ENCODE measurements at regions not wholly inside any gene's neighbourhood (a gene's known extent, or its start where the extent isn't known, plus 50 kb on each side); places are given as distances from the start of the nearest gene placed in this dataset.

- H3K27me3 ChIP-seq = no peaks in the 10 kb centered on the region
Observed at GRCh38 chr3:110813541-110813940, 258.1 kb upstream of the NECTIN3 start.

GRCh38 chr3:110814170-110815007, 257.2 kb upstream of the NECTIN3 start:
- Histone ChIP-seq H3K27ac (no peak overlapping the region), H3K4me3 (no peak overlapping the region), H3K27me3 (no peaks in the 10 kb centered on the region), H3K4me1 (no peaks in the 10 kb centered on the region), H3K9me3 (no peaks in the 10 kb centered on the region), H3K36me3 (no peaks in the 10 kb centered on the region)
- ATAC-seq (ENCODE audit: low FRiP score in 2 of 2) (no peak), DNase-seq (no peak)
- 65 to 80% methylated on average over 5 of the region's 5 CpGs for WGBS, 2 donors
- TF ChIP-seq POLR2AphosphoS5 (IDR thresholded peaks at IDR 0.05) (no peak), POLR2A (IDR thresholded peaks at IDR 0.05) (no peak), EP300 (IDR thresholded peaks at IDR 0.05) (no peak), CTCF (IDR thresholded peaks at IDR 0.05) (no peak)

More at GRCh38 chr3:110813541-110813940, 258.1 kb upstream of the NECTIN3 start:
- WGBS, 2 donors = 71 to 91% methylated on average over 2 of the region's 2 CpGs
- TF ChIP-seq CTCF (IDR thresholded peaks at IDR 0.05) = no peak
- TF ChIP-seq POLR2AphosphoS5 (IDR thresholded peaks at IDR 0.05) = no peak
- TF ChIP-seq EP300 (IDR thresholded peaks at IDR 0.05) = no peak
- no peak for TF ChIP-seq POLR2A (IDR thresholded peaks at IDR 0.05)
- no peaks in the 10 kb centered on the region for H3K36me3 ChIP-seq
- ATAC-seq (ENCODE audit: low FRiP score in 2 of 2) (no peak), DNase-seq (no peak)
- no peaks in the 10 kb centered on the region for H3K4me1 ChIP-seq
- H3K9me3 ChIP-seq = no peaks in the 10 kb centered on the region
- H3K4me3 ChIP-seq = no peak overlapping the region
- H3K27ac ChIP-seq = no peak overlapping the region

DNA sequence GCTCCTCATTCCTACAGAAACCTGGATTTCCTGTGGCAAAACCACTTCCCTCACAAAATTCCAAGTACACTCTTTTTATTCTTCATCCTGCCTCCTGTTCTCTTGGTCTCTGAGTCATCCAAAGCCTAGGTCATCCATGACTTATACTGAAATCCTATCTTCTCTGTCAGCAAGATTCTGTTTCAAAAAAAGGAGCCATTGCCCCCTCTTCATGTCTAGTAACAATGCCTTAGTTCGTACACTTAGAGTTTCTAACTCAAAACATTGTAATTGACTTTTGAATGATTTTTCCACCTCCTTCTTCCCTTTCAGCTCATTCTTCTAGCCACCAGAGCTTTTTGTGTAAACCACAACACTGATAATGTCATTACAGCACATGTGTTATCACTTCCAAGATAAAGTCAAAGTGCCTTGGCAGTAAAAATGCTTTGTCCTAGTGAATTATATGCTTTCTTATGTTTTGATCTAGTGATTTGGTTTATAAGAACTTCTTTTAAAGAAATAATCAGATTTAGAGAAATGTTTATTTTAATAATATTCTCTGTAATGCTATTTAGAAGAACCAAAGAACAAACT, 256.5 kb upstream of the NECTIN3 start:
- ATAC-seq (ENCODE audit: low FRiP score in 2 of 2) = no peak
- Histone ChIP-seq H3K36me3 (no peaks in the 10 kb centered on the region), H3K27me3 (no peaks in the 10 kb centered on the region), H3K9me3 (no peaks in the 10 kb centered on the region), H3K4me3 (no peak overlapping the region), H3K27ac (no peak overlapping the region), H3K4me1 (no peaks in the 10 kb centered on the region)
- DNase-seq = no peak
- no peak for TF ChIP-seq POLR2A (IDR thresholded peaks at IDR 0.05)
- TF ChIP-seq CTCF (IDR thresholded peaks at IDR 0.05) = no peak
- TF ChIP-seq POLR2AphosphoS5 (IDR thresholded peaks at IDR 0.05) = no peak
- TF ChIP-seq EP300 (IDR thresholded peaks at IDR 0.05) = no peak
- 46 to 56% methylated on average over 1 of the region's 1 CpG for WGBS, 2 donors

DNA sequence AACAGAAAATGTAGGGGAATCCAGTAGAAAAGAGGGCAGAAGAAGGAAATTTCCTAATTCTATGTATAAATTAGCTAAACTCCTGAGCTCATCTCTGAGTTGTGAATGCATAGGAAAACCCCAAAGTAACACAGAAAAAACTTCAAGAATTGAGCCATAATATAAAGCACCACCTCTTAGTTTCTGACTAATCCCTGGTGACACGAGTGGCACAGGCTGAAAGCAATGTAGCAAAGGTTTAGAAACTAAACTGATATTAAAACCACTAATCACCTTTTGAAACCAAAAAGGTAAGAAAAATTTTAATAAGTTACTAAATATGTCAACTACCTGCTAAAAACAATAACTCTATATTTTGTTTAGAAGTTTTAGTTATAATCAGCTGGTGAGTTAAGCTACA, 255.6 kb upstream of the NECTIN3 start:
- Histone ChIP-seq H3K9me3 (no peaks in the 10 kb centered on the region), H3K4me3 (no peak overlapping the region), H3K36me3 (no peaks in the 10 kb centered on the region), H3K27ac (no peak overlapping the region), H3K27me3 (no peaks in the 10 kb centered on the region), H3K4me1 (no peaks in the 10 kb centered on the region)
- TF ChIP-seq CTCF (IDR thresholded peaks at IDR 0.05) (no peak), EP300 (IDR thresholded peaks at IDR 0.05) (no peak), POLR2AphosphoS5 (IDR thresholded peaks at IDR 0.05) (no peak), POLR2A (IDR thresholded peaks at IDR 0.05) (no peak)
- DNase-seq (no peak), ATAC-seq (ENCODE audit: low FRiP score in 2 of 2) (no peak)
- 55 to 88% methylated on average over 1 of the region's 1 CpG for WGBS, 2 donors
